WTC11 (cell line): ENCODE measurements at regions not wholly inside any gene's neighbourhood (a gene's known extent, or its start where the extent isn't known, plus 50 kb on each side); places are given as distances from the start of the nearest gene placed in this dataset.

Source experiments
- ATAC-seq: fragments of 200-7000 bp; cut with Tn5 transposase; 2 replicates; pipeline ENCODE4 v1.10.0; 2021; ENCODE audit warnings: mild to moderate bottlenecking, moderate library complexity
- CTCF ChIA-PET: fragments of 300-600 bp; sonication (Branson Sonifier 250); formaldehyde crosslinking; loops from one replicate; lab custom pipeline; 2021; ENCODE audit warnings: antibody characterized with exemption; lab: Charles Lee
- POLR2A ChIA-PET: fragments of 350-600 bp; sonication (Branson Sonifier 250); formaldehyde crosslinking; loops from one replicate; lab custom pipeline; 2021; ENCODE audit warnings: antibody characterized with exemption; lab: Charles Lee
- DNase-seq: peaks from one replicate; pipeline ENCODE4 v3.0.0; 2021; ENCODE audit warnings: low spot score
- H3K27ac Mint-ChIP-seq: 2 replicates; pipeline ENCODE4 v1.8.0; 2021; ENCODE audit warnings: mixed read lengths
- H3K27me3 Mint-ChIP-seq: 2 replicates; pipeline ENCODE4 v1.8.0; 2021; ENCODE audit warnings: low read depth, mild to moderate bottlenecking, moderate library complexity, mixed read lengths
- H3K36me3 Mint-ChIP-seq: 2 replicates; pipeline ENCODE4 v1.8.0; 2021; ENCODE audit warnings: mixed read lengths
- H3K4me1 Mint-ChIP-seq: 2 replicates; pipeline ENCODE4 v1.8.0; 2022; ENCODE audit warnings: mixed read lengths
- H3K4me3 Mint-ChIP-seq: 2 replicates; pipeline ENCODE4 v1.8.0; 2021; ENCODE audit warnings: mild to moderate bottlenecking, moderate library complexity, mixed read lengths
- H3K9me3 Mint-ChIP-seq: 2 replicates; pipeline ENCODE4 v1.8.0; 2021; ENCODE audit warnings: mixed read lengths
- ATF2 ChIP-seq: sonication (generic); formaldehyde crosslinking; IDR thresholded peaks from 2 replicates; pipeline ENCODE4 v1.8.1; 2022; ENCODE audit warnings: low read depth, missing genetic modification reagents, borderline replicate concordance
- CREB1 ChIP-seq: sonication (generic); formaldehyde crosslinking; IDR thresholded peaks from 2 replicates; pipeline ENCODE4 v1.8.0; 2023; ENCODE audit warnings: mild to moderate bottlenecking, missing genetic modification reagents
- CTCF ChIP-seq: fragments of 200-600 bp; IDR thresholded peaks from 2 replicates; pipeline ENCODE4 v1.8.0; 2022; ENCODE audit warnings: antibody characterized with exemption
- E2F1 ChIP-seq: sonication (generic); formaldehyde crosslinking; IDR thresholded peaks from 2 replicates; pipeline ENCODE4 v1.8.0; 2022; ENCODE audit warnings: mild to moderate bottlenecking, missing genetic modification reagents
- EMX1 ChIP-seq: fragments of 250-450 bp; sonication (Bioruptor Pico); IDR thresholded peaks from 2 replicates; pipeline ENCODE4 v1.8.0; 2021; ENCODE audit warnings: mild to moderate bottlenecking
- ETV6 ChIP-seq: sonication (generic); formaldehyde crosslinking; IDR thresholded peaks from 2 replicates; pipeline ENCODE4 v1.8.1; 2022; ENCODE audit warnings: mild to moderate bottlenecking, missing genetic modification reagents
- FOXK1 ChIP-seq: sonication (generic); formaldehyde crosslinking; IDR thresholded peaks from 2 replicates; pipeline ENCODE4 v1.8.0; 2022; ENCODE audit warnings: mild to moderate bottlenecking, moderate library complexity, missing genetic modification reagents
- FOXP4 ChIP-seq: sonication (generic); formaldehyde crosslinking; IDR thresholded peaks from 2 replicates; pipeline ENCODE4 v1.8.0; 2022; ENCODE audit warnings: mild to moderate bottlenecking, missing genetic modification reagents
- NFE2L1 ChIP-seq: sonication (generic); formaldehyde crosslinking; IDR thresholded peaks from 2 replicates; pipeline ENCODE4 v1.8.1; 2023; ENCODE audit warnings: missing genetic modification reagents
- NR2C2 ChIP-seq: sonication (generic); formaldehyde crosslinking; IDR thresholded peaks from 2 replicates; pipeline ENCODE4 v1.8.0; 2022; ENCODE audit warnings: mild to moderate bottlenecking, missing genetic modification reagents
- RELA ChIP-seq: sonication (generic); formaldehyde crosslinking; IDR thresholded peaks from 2 replicates; pipeline ENCODE4 v1.8.1; 2022; ENCODE audit warnings: missing genetic modification reagents, mild to moderate bottlenecking, borderline replicate concordance
- RORB ChIP-seq: fragments of 250-450 bp; sonication (Bioruptor Pico); IDR thresholded peaks from 2 replicates; pipeline ENCODE4 v1.9.0; 2021; ENCODE audit warnings: mild to moderate bottlenecking
- SMAD3 ChIP-seq: sonication (generic); formaldehyde crosslinking; IDR thresholded peaks from 2 replicates; pipeline ENCODE4 v1.8.0; 2022; ENCODE audit warnings: missing genetic modification reagents, mild to moderate bottlenecking, borderline replicate concordance
- SMAD4 ChIP-seq: sonication (generic); formaldehyde crosslinking; IDR thresholded peaks from 2 replicates; pipeline ENCODE4 v1.8.0; 2022; ENCODE audit warnings: mild to moderate bottlenecking, missing genetic modification reagents
- TP53 ChIP-seq: sonication (generic); formaldehyde crosslinking; IDR thresholded peaks from 2 replicates; pipeline ENCODE4 v1.8.1; 2023; ENCODE audit warnings: mild to moderate bottlenecking, missing genetic modification reagents
- ZBTB43 ChIP-seq: sonication (generic); formaldehyde crosslinking; IDR thresholded peaks from 2 replicates; pipeline ENCODE4 v1.8.1; 2023; ENCODE audit warnings: mild to moderate bottlenecking, missing genetic modification reagents
- ZMAT4 ChIP-seq: fragments of 250-450 bp; sonication (Bioruptor Pico); IDR thresholded peaks from 2 replicates; pipeline ENCODE4 v1.9.0; 2021; ENCODE audit warnings: mild to moderate bottlenecking
- ZNF138 ChIP-seq: sonication (generic); formaldehyde crosslinking; conservative IDR thresholded peaks from 2 replicates; pipeline ENCODE4 v1.8.1; 2022; ENCODE audit warnings: mild to moderate bottlenecking, moderate library complexity, missing genetic modification reagents
- ZNF281 ChIP-seq: sonication (generic); formaldehyde crosslinking; IDR thresholded peaks from 2 replicates; pipeline ENCODE4 v1.8.0; 2023; ENCODE audit warnings: mild to moderate bottlenecking, missing genetic modification reagents

- TF ChIP-seq FOXP4 (CRISPR knock-in tag) (no peak), NFE2L1 (no peak), RORB (CRISPR knock-in tag) (no peak), E2F1 (CRISPR knock-in tag) (no peak), FOXK1 (CRISPR knock-in tag) (no peak), ZMAT4 (CRISPR knock-in tag) (no peak)
These were observed 125.5 kb upstream of the NUDT4 start (continued) for GRCh38 chr12:93252221-93252620.

- H3K9me3 Mint-ChIP-seq, result peaks cover 43% of the 10 kb centered on the region
- H3K36me3 Mint-ChIP-seq, result peaks cover 29% of the 10 kb centered on the region
- H3K4me3 Mint-ChIP-seq, result no peak overlapping the region
- ATAC-seq (no peak), DNase-seq (no peak)
- H3K4me1 Mint-ChIP-seq, result peaks cover 12% of the 10 kb centered on the region
- no peaks in the 10 kb centered on the region for H3K27me3 Mint-ChIP-seq
- TF ChIP-seq ZNF138 (no peak), CTCF (no peak)
- POLR2A ChIA-PET, result no interaction called here
- CTCF ChIA-PET, result no interaction called here
- H3K27ac Mint-ChIP-seq, result no peak overlapping the region
These were observed 122.8 kb upstream of the NUDT4 start for GRCh38 chr12:93254911-93255310.

- Mint-ChIP-seq H3K27me3 (no peaks in the 10 kb centered on the region), H3K4me1 (peaks cover 12% of the 10 kb centered on the region), H3K4me3 (no peak overlapping the region), H3K9me3 (peaks cover 40% of the 10 kb centered on the region), H3K36me3 (peaks cover 29% of the 10 kb centered on the region), H3K27ac (no peak overlapping the region)
- DNase-seq (no peak), ATAC-seq (no peak)
- POLR2A ChIA-PET, result no interaction called here
- CTCF ChIA-PET, result interaction anchor here (0.7 kb wide), 1 partner anchor 28 kb away, joined by 6 read pairs; no protein-coding TSS in a partner anchor
- no peak for TF ChIP-seq ATF2 (CRISPR knock-in tag)
- no peak for TF ChIP-seq ZNF281 (CRISPR knock-in tag)
- TF ChIP-seq SMAD3 (CRISPR knock-in tag), result no peak
- TF ChIP-seq RELA, result no peak
- TF ChIP-seq ETV6 (CRISPR knock-in tag), result no peak
- TF ChIP-seq SMAD4 (CRISPR knock-in tag), result no peak
- TF ChIP-seq EMX1 (CRISPR knock-in tag), result no peak
- no peak for TF ChIP-seq ZBTB43
- no peak for TF ChIP-seq CTCF
- no peak for TF ChIP-seq FOXK1 (CRISPR knock-in tag)
- TF ChIP-seq TP53, result no peak
- TF ChIP-seq CREB1 (CRISPR knock-in tag), result no peak
- TF ChIP-seq NR2C2 (CRISPR knock-in tag), result no peak
These were observed 121.3 kb upstream of the NUDT4 start for GRCh38 chr12:93256256-93256969.
